ENCODE measurements at regions not wholly inside any gene's neighbourhood (a gene's known extent, or its start where the extent isn't known, plus 50 kb on each side); places are given as distances from the start of the nearest gene placed in this dataset.
A peak's percentile ranks its signal among the peaks of the same experiment; 100 is the strongest.

GRCh38 chr12:88327276-88327675 is 185.2 kb downstream of the TMTC3 start:
- Histone ChIP-seq H3K9ac (ENCODE audit: insufficient read depth in 1 of 2, low read length in 2 of 2) (no peak overlapping the region), H3K4me3 (no peak overlapping the region), H3K4me1 (ENCODE audit: control insufficient read depth in 5 of 5, insufficient read depth in 5 of 5, low read length in 5 of 5) (peaks cover 0 to 15% (median 4%) of the 10 kb centered on the region in 5 donors), H3K9me3 (ENCODE audit: control insufficient read depth in 4 of 4, insufficient read depth in 3 of 4, low read length in 3 of 4) (no peaks in the 10 kb centered on the region), H3K27me3 (ENCODE audit: control insufficient read depth in 3 of 3, insufficient read depth in 3 of 3, low read length in 2 of 3) (no peaks in the 10 kb centered on the region), H3K27ac (ENCODE audit: low read depth in 1 of 2, low read length in 1 of 2) (no peak overlapping the region), H3K36me3 (ENCODE audit: control insufficient read depth in 4 of 4, insufficient read depth in 4 of 4, low read length in 4 of 4) (no peaks in the 10 kb centered on the region)
- ATAC-seq (ENCODE audit: insufficient read depth, low FRiP score): no peak
- TF ChIP-seq CTCF (IDR thresholded peaks at IDR 0.05; ENCODE audit: control extremely low read depth, extremely low read depth): no peak
- DNase-seq: no peak
- 91 to 95% methylated on average over 1 of the region's 1 CpG for WGBS, 2 donors

- peaks cover 0 to 15% (median 4%) of the 10 kb centered on the region in 5 donors for H3K4me1 ChIP-seq (ENCODE audit: control insufficient read depth in 5 of 5, insufficient read depth in 5 of 5, low read length in 5 of 5)
- no peak overlapping the region for H3K27ac ChIP-seq (ENCODE audit: low read depth in 1 of 2, low read length in 1 of 2)
- H3K9ac ChIP-seq (ENCODE audit: insufficient read depth in 1 of 2, low read length in 2 of 2): no peak overlapping the region
- H3K36me3 ChIP-seq (ENCODE audit: control insufficient read depth in 4 of 4, insufficient read depth in 4 of 4, low read length in 4 of 4): no peaks in the 10 kb centered on the region
- no peaks in the 10 kb centered on the region for H3K27me3 ChIP-seq (ENCODE audit: control insufficient read depth in 3 of 3, insufficient read depth in 3 of 3, low read length in 2 of 3)
- DNase-seq (no peak), ATAC-seq (ENCODE audit: insufficient read depth, low FRiP score) (no peak)
- no peaks in the 10 kb centered on the region for H3K9me3 ChIP-seq (ENCODE audit: control insufficient read depth in 4 of 4, insufficient read depth in 3 of 4, low read length in 3 of 4)
- no peak overlapping the region for H3K4me3 ChIP-seq
- no peak for TF ChIP-seq CTCF (IDR thresholded peaks at IDR 0.05; ENCODE audit: control extremely low read depth, extremely low read depth)
- WGBS, 2 donors: 78 to 80% methylated on average over 3 of the region's 3 CpGs
These were observed 186.0 kb downstream of the TMTC3 start for GRCh38 chr12:88328090-88328489.

GRCh38 chr12:88329833-88330232 is 187.7 kb downstream of the TMTC3 start:
- no peaks in the 10 kb centered on the region for H3K27me3 ChIP-seq (ENCODE audit: control insufficient read depth in 3 of 3, insufficient read depth in 3 of 3, low read length in 2 of 3)
- no peak for ATAC-seq (ENCODE audit: insufficient read depth, low FRiP score)
- H3K27ac ChIP-seq (ENCODE audit: low read depth in 1 of 2, low read length in 1 of 2): no peak overlapping the region
- H3K9me3 ChIP-seq (ENCODE audit: control insufficient read depth in 4 of 4, insufficient read depth in 3 of 4, low read length in 3 of 4): no peaks in the 10 kb centered on the region
- H3K9ac ChIP-seq (ENCODE audit: insufficient read depth in 1 of 2, low read length in 2 of 2): no peak overlapping the region
- TF ChIP-seq CTCF (IDR thresholded peaks at IDR 0.05; ENCODE audit: control extremely low read depth, extremely low read depth): no peak
- peaks cover 0 to 6% (median 5%) of the 10 kb centered on the region in 5 donors for H3K4me1 ChIP-seq (ENCODE audit: control insufficient read depth in 5 of 5, insufficient read depth in 5 of 5, low read length in 5 of 5)
- DNase-seq: no peak
- H3K36me3 ChIP-seq (ENCODE audit: control insufficient read depth in 4 of 4, insufficient read depth in 4 of 4, low read length in 4 of 4): no peaks in the 10 kb centered on the region
- no peak overlapping the region for H3K4me3 ChIP-seq

GRCh38 chr12:88334271-88334670 is 192.2 kb downstream of the TMTC3 start:
- Histone ChIP-seq H3K27me3 (ENCODE audit: control insufficient read depth in 3 of 3, insufficient read depth in 3 of 3, low read length in 2 of 3) (no peaks in the 10 kb centered on the region), H3K9ac (ENCODE audit: insufficient read depth in 1 of 2, low read length in 2 of 2) (peak overlapping the region in 1 of 2 donors; percentile 32), H3K4me3 (no peak overlapping the region), H3K9me3 (ENCODE audit: control insufficient read depth in 4 of 4, insufficient read depth in 3 of 4, low read length in 3 of 4) (no peaks in the 10 kb centered on the region), H3K4me1 (ENCODE audit: control insufficient read depth in 5 of 5, insufficient read depth in 5 of 5, low read length in 5 of 5) (peaks cover 0 to 4% (median 0%) of the 10 kb centered on the region in 5 donors), H3K36me3 (ENCODE audit: control insufficient read depth in 4 of 4, insufficient read depth in 4 of 4, low read length in 4 of 4) (no peaks in the 10 kb centered on the region), H3K27ac (ENCODE audit: low read depth in 1 of 2, low read length in 1 of 2) (no peak overlapping the region)
- DNase-seq (peak in 1 of 3 donors; percentile 17), ATAC-seq (ENCODE audit: insufficient read depth, low FRiP score) (no peak)
- TF ChIP-seq CTCF (IDR thresholded peaks at IDR 0.05; ENCODE audit: control extremely low read depth, extremely low read depth): no peak
- 82 to 85% methylated on average over 3 of the region's 3 CpGs for WGBS, 2 donors
